ENCODE measurements at regions not wholly inside any gene's neighbourhood (a gene's known extent, or its start where the extent isn't known, plus 50 kb on each side); places are given as distances from the start of the nearest gene placed in this dataset.

- no peak for DNase-seq
- no peak for TF ChIP-seq CTCF (IDR thresholded peaks at IDR 0.05)
- Histone ChIP-seq H3K4me1 (no peaks in the 10 kb centered on the region), H3K4me3 (no peak overlapping the region), H3K9me3 (no peaks in the 10 kb centered on the region), H3K9ac (ENCODE audit: low read depth in 2 of 2, low read length in 2 of 2) (no peak overlapping the region), H3K27me3 (no peaks in the 10 kb centered on the region), H3K27ac (no peak overlapping the region), H3K36me3 (no peaks in the 10 kb centered on the region)
- intact Hi-C loops (cut with DNase I), result no loop called here
Measured at GRCh38 chr13:40485611-40486517, 180.6 kb downstream of the FOXO1 start.

GRCh38 chr13:40486518-40487163, 179.8 kb downstream of the FOXO1 start:
- intact Hi-C loops (cut with DNase I), result no loop called here
- no peaks in the 10 kb centered on the region for H3K9me3 ChIP-seq
- TF ChIP-seq CTCF (IDR thresholded peaks at IDR 0.05), result no peak
- H3K4me1 ChIP-seq, result no peaks in the 10 kb centered on the region
- H3K27me3 ChIP-seq, result no peaks in the 10 kb centered on the region
- H3K36me3 ChIP-seq, result no peaks in the 10 kb centered on the region
- H3K4me3 ChIP-seq, result no peak overlapping the region
- H3K27ac ChIP-seq, result no peak overlapping the region
- DNase-seq, result no peak
- H3K9ac ChIP-seq (ENCODE audit: low read depth in 2 of 2, low read length in 2 of 2), result no peak overlapping the region

- intact Hi-C loops (cut with DNase I), result no loop called here
- Histone ChIP-seq H3K27ac (no peak overlapping the region), H3K4me3 (no peak overlapping the region), H3K9me3 (no peaks in the 10 kb centered on the region), H3K4me1 (no peaks in the 10 kb centered on the region), H3K36me3 (no peaks in the 10 kb centered on the region), H3K9ac (ENCODE audit: low read depth in 2 of 2, low read length in 2 of 2) (no peak overlapping the region), H3K27me3 (no peaks in the 10 kb centered on the region)
- no peak for TF ChIP-seq CTCF (IDR thresholded peaks at IDR 0.05)
- DNase-seq, result no peak
Measured at GRCh38 chr13:40488869-40489391, 177.5 kb downstream of the FOXO1 start.

GRCh38 chr13:40490086-40490758, 176.2 kb downstream of the FOXO1 start:
- no peak for TF ChIP-seq CTCF (IDR thresholded peaks at IDR 0.05)
- Histone ChIP-seq H3K4me1 (no peaks in the 10 kb centered on the region), H3K27me3 (no peaks in the 10 kb centered on the region), H3K27ac (no peak overlapping the region), H3K36me3 (no peaks in the 10 kb centered on the region), H3K9me3 (no peaks in the 10 kb centered on the region), H3K4me3 (no peak overlapping the region), H3K9ac (ENCODE audit: low read depth in 2 of 2, low read length in 2 of 2) (no peak overlapping the region)
- intact Hi-C loops (cut with DNase I), result no loop called here
- peak; percentile 34 for DNase-seq

- no peak for TF ChIP-seq CTCF (IDR thresholded peaks at IDR 0.05)
- H3K27me3 ChIP-seq, result no peaks in the 10 kb centered on the region
- H3K9me3 ChIP-seq, result no peaks in the 10 kb centered on the region
- H3K27ac ChIP-seq, result no peak overlapping the region
- H3K4me1 ChIP-seq, result no peaks in the 10 kb centered on the region
- DNase-seq, result no peak
- H3K9ac ChIP-seq (ENCODE audit: low read depth in 2 of 2, low read length in 2 of 2), result no peak overlapping the region
- no peaks in the 10 kb centered on the region for H3K36me3 ChIP-seq
- intact Hi-C loops (cut with DNase I), result no loop called here
- no peak overlapping the region for H3K4me3 ChIP-seq
Measured at GRCh38 chr13:40492511-40492910, 173.9 kb downstream of the FOXO1 start.

Data from colonic mucosa (tissue), 4 donors.